Activated naive CD8-positive, alpha-beta T cell treated with anti-CD3 and anti-CD28 coated beads, Interleukin-2, amount 50 U/mL, for 24 hours (primary cell): ENCODE measurements at regions not wholly inside any gene's neighbourhood (a gene's known extent, or its start where the extent isn't known, plus 50 kb on each side); places are given as distances from the start of the nearest gene placed in this dataset.

Experiments used
- ATAC-seq: fragments of 150-1000 bp; cut with Tn5 transposase; one replicate; pipeline ENCODE4 v1.10.0; 2021
- DNase-seq: peaks from one replicate; pipeline ENCODE4 v3.0.0; 2021
- H3K27ac Mint-ChIP-seq: one replicate; pipeline ENCODE4 v1.8.0; 2021; ENCODE audit warnings: mild to moderate bottlenecking, mixed read lengths
- H3K27me3 Mint-ChIP-seq: one replicate; pipeline ENCODE4 v1.8.0; 2021; ENCODE audit warnings: mixed read lengths
- H3K36me3 Mint-ChIP-seq: one replicate; pipeline ENCODE4 v1.8.0; 2021; ENCODE audit warnings: low read depth, mixed read lengths
- H3K4me1 Mint-ChIP-seq: one replicate; pipeline ENCODE4 v1.8.0; 2021; ENCODE audit warnings: mixed read lengths
- H3K4me3 Mint-ChIP-seq: one replicate; pipeline ENCODE4 v1.8.0; 2021; ENCODE audit warnings: mild to moderate bottlenecking, moderate library complexity, mixed read lengths
- H3K9me3 Mint-ChIP-seq: one replicate; pipeline ENCODE4 v1.8.0; 2021; ENCODE audit warnings: mixed read lengths

- H3K27me3 Mint-ChIP-seq: peaks cover 2% of the 10 kb centered on the region
- peak overlapping the region; percentile 49 for H3K27ac Mint-ChIP-seq
- no peaks in the 10 kb centered on the region for H3K36me3 Mint-ChIP-seq
- peak; percentile 85 for ATAC-seq
- no peak for DNase-seq
- H3K4me1 Mint-ChIP-seq: peaks cover 19% of the 10 kb centered on the region
- no peak overlapping the region for H3K4me3 Mint-ChIP-seq
- no peaks in the 10 kb centered on the region for H3K9me3 Mint-ChIP-seq
These were observed 481.4 kb downstream of the SETD4 start for GRCh38 chr21:35578831-35579471.

- H3K9me3 Mint-ChIP-seq: no peaks in the 10 kb centered on the region
- no peaks in the 10 kb centered on the region for H3K36me3 Mint-ChIP-seq
- H3K4me3 Mint-ChIP-seq: no peak overlapping the region
- DNase-seq (no peak), ATAC-seq (no peak)
- peaks cover 19% of the 10 kb centered on the region for H3K4me1 Mint-ChIP-seq
- H3K27ac Mint-ChIP-seq: no peak overlapping the region
- H3K27me3 Mint-ChIP-seq: peaks cover 2% of the 10 kb centered on the region
These were observed 482.0 kb downstream of the SETD4 start for GRCh38 chr21:35578347-35578782.

- Mint-ChIP-seq H3K27ac (no peak overlapping the region), H3K36me3 (no peaks in the 10 kb centered on the region), H3K27me3 (no peaks in the 10 kb centered on the region)
These were observed 484.9 kb downstream of the SETD4 start for GRCh38 chr21:35575280-35575915.

GRCh38 chr21:35573472-35574374 lies 486.6 kb downstream of the SETD4 start:
- H3K27ac Mint-ChIP-seq: no peak overlapping the region
- ATAC-seq: no peak
- H3K4me1 Mint-ChIP-seq: peaks cover 4% of the 10 kb centered on the region
- H3K36me3 Mint-ChIP-seq: no peaks in the 10 kb centered on the region
- no peak for DNase-seq
- no peak overlapping the region for H3K4me3 Mint-ChIP-seq
- no peaks in the 10 kb centered on the region for H3K9me3 Mint-ChIP-seq
- H3K27me3 Mint-ChIP-seq: no peaks in the 10 kb centered on the region

More at GRCh38 chr21:35575280-35575915, 484.9 kb downstream of the SETD4 start:
- no peak for ATAC-seq
- no peak overlapping the region for H3K4me3 Mint-ChIP-seq
- no peaks in the 10 kb centered on the region for H3K9me3 Mint-ChIP-seq
- DNase-seq: no peak
- H3K4me1 Mint-ChIP-seq: peaks cover 17% of the 10 kb centered on the region

GRCh38 chr21:35571910-35572309 lies 488.4 kb downstream of the SETD4 start:
- ATAC-seq (no peak), DNase-seq (no peak)
- Mint-ChIP-seq H3K27me3 (no peaks in the 10 kb centered on the region), H3K36me3 (no peaks in the 10 kb centered on the region), H3K9me3 (no peaks in the 10 kb centered on the region), H3K27ac (no peak overlapping the region), H3K4me3 (no peak overlapping the region), H3K4me1 (no peaks in the 10 kb centered on the region)

GRCh38 chr21:35568643-35569042 lies 491.7 kb downstream of the SETD4 start:
- H3K36me3 Mint-ChIP-seq: no peaks in the 10 kb centered on the region
- ATAC-seq (no peak), DNase-seq (no peak)
- no peak overlapping the region for H3K4me3 Mint-ChIP-seq
- H3K4me1 Mint-ChIP-seq: no peaks in the 10 kb centered on the region
- H3K27me3 Mint-ChIP-seq: peaks cover 4% of the 10 kb centered on the region
- no peaks in the 10 kb centered on the region for H3K9me3 Mint-ChIP-seq
- no peak overlapping the region for H3K27ac Mint-ChIP-seq

GRCh38 chr21:35566874-35567273 lies 493.5 kb downstream of the SETD4 start:
- H3K36me3 Mint-ChIP-seq: no peaks in the 10 kb centered on the region
- no peak overlapping the region for H3K4me3 Mint-ChIP-seq
- ATAC-seq (no peak), DNase-seq (no peak)
- H3K9me3 Mint-ChIP-seq: no peaks in the 10 kb centered on the region
- H3K27ac Mint-ChIP-seq: no peak overlapping the region
- peaks cover 4% of the 10 kb centered on the region for H3K27me3 Mint-ChIP-seq
- no peaks in the 10 kb centered on the region for H3K4me1 Mint-ChIP-seq

- DNase-seq: no peak
- Mint-ChIP-seq H3K27me3 (peaks cover 4% of the 10 kb centered on the region), H3K4me1 (no peaks in the 10 kb centered on the region), H3K9me3 (no peaks in the 10 kb centered on the region), H3K4me3 (no peak overlapping the region), H3K27ac (no peak overlapping the region), H3K36me3 (no peaks in the 10 kb centered on the region)
- no peak for ATAC-seq
These were observed 495.1 kb downstream of the SETD4 start for GRCh38 chr21:35565204-35565611.

GRCh38 chr21:35563885-35564451 lies 496.4 kb downstream of the SETD4 start:
- Mint-ChIP-seq H3K27me3 (peaks cover 4% of the 10 kb centered on the region), H3K27ac (no peak overlapping the region), H3K9me3 (no peaks in the 10 kb centered on the region), H3K4me1 (no peaks in the 10 kb centered on the region), H3K36me3 (no peaks in the 10 kb centered on the region), H3K4me3 (no peak overlapping the region)
- ATAC-seq (no peak), DNase-seq (no peak)

- Mint-ChIP-seq H3K9me3 (no peaks in the 10 kb centered on the region), H3K4me1 (no peaks in the 10 kb centered on the region), H3K36me3 (no peaks in the 10 kb centered on the region), H3K27me3 (peaks cover 4% of the 10 kb centered on the region), H3K4me3 (no peak overlapping the region), H3K27ac (no peak overlapping the region)
- ATAC-seq (no peak), DNase-seq (no peak)
These were observed 497.4 kb downstream of the SETD4 start for GRCh38 chr21:35562876-35563275.

GRCh38 chr21:35561116-35561515 lies 499.2 kb downstream of the SETD4 start:
- no peak for ATAC-seq
- Mint-ChIP-seq H3K9me3 (no peaks in the 10 kb centered on the region), H3K27me3 (peaks cover 4% of the 10 kb centered on the region), H3K4me3 (no peak overlapping the region), H3K27ac (no peak overlapping the region), H3K36me3 (no peaks in the 10 kb centered on the region), H3K4me1 (no peaks in the 10 kb centered on the region)
- no peak for DNase-seq

GRCh38 chr21:35559829-35560225 lies 500.5 kb downstream of the SETD4 start:
- ATAC-seq: no peak
- H3K9me3 Mint-ChIP-seq: no peaks in the 10 kb centered on the region
- DNase-seq: no peak
- no peaks in the 10 kb centered on the region for H3K4me1 Mint-ChIP-seq
- no peak overlapping the region for H3K4me3 Mint-ChIP-seq
- H3K27me3 Mint-ChIP-seq: peaks cover 2% of the 10 kb centered on the region
- no peak overlapping the region for H3K27ac Mint-ChIP-seq
- no peaks in the 10 kb centered on the region for H3K36me3 Mint-ChIP-seq

- DNase-seq: no peak
- Mint-ChIP-seq H3K4me1 (no peaks in the 10 kb centered on the region), H3K4me3 (no peak overlapping the region)
These were observed 501.0 kb downstream of the SETD4 start for GRCh38 chr21:35559128-35559828.

GRCh38 chr21:35556536-35556935 lies 503.8 kb downstream of the SETD4 start:
- no peak for DNase-seq
- H3K36me3 Mint-ChIP-seq: no peaks in the 10 kb centered on the region

More at GRCh38 chr21:35559128-35559828, 501.0 kb downstream of the SETD4 start:
- Mint-ChIP-seq H3K9me3 (no peaks in the 10 kb centered on the region), H3K36me3 (no peaks in the 10 kb centered on the region), H3K27ac (no peak overlapping the region), H3K27me3 (no peaks in the 10 kb centered on the region)
- ATAC-seq: no peak

More at GRCh38 chr21:35556536-35556935, 503.8 kb downstream of the SETD4 start:
- no peak overlapping the region for H3K27ac Mint-ChIP-seq
- no peak for ATAC-seq
- no peaks in the 10 kb centered on the region for H3K27me3 Mint-ChIP-seq
- no peaks in the 10 kb centered on the region for H3K9me3 Mint-ChIP-seq
- no peaks in the 10 kb centered on the region for H3K4me1 Mint-ChIP-seq
- no peak overlapping the region for H3K4me3 Mint-ChIP-seq
